ENCODE measurements at regions not wholly inside any gene's neighbourhood (a gene's known extent, or its start where the extent isn't known, plus 50 kb on each side); places are given as distances from the start of the nearest gene placed in this dataset.
A peak's percentile ranks its signal among the peaks of the same experiment; 100 is the strongest.

DNA sequence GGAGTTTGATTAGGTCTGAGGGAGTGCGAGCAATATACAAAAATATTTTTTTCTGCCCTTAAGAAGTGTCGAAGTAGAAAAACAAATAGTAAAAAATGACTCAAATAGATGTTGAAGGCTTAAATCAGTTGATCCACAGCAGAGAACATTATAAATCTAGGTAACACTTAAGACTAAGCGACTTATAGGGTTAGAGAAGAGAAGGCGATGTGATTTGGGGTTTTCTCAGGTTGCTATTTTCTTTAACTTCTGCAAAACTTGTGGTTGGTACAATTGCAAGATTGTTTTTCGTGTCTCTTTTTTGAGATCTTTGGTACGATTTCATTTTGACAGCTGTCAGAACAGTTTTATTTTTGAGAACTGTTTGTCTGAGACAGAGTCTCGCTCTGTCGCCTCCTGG, 1479.5 kb downstream of the PCDH7 start:
- no peak for DNase-seq

DNA sequence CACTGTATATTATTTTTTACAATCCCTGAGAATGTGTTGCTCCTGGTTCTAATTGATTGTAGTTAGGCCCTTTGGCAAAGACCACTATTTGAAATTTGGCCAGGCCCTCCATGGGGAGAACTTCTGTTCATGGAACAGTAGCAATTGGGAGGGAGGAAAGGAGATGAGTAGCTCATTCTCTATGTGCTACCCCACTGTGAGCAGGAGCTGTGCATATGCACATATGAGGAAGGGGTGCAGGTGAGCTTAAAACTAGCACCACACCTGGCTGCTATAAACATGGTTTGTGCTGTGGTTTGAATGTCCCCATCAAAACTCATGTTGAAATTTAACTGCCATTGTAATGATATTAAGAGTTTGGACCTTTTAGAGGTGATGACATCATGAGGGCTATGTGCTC, 1483.2 kb downstream of the PCDH7 start:
- DNase-seq: no peak

DNA sequence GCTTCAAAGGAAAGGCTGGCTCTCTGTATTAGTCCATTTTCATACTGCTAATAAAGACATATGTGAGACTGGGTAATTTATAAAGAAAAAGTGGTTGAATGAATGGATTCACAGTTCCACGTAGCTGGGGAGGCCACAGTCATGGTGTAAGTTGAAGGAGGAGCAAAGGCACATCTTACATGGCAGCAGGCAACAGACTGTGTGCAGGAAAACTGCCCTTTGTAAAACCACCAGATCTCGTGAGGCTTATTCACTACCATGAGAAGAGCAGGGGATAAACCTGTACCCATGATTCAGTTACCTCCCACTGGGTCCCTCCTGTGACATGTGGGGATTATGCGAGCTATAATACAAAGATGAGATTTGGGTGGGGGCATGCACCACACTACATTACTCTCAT, 1486.6 kb downstream of the PCDH7 start:
- DNase-seq: no peak

DNA sequence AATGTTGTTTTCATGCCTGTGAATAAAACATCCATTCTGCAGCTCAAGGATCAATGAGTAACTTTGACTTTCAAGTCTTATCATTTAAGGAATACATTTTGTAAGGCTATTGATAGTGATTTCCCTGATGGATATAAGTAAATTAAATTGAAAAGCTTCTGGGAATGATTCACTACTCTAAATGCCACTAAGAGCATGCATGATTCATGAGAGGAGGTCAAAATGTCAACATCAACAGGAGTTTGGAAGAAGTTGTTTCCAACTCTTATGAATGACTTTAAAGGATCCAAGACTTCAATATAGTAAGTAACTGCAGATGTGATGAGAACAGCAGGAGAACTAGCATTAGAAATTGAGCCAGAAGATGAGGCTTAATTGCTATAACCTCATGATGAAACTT, 1487.3 kb downstream of the PCDH7 start:
- DNase-seq: no peak

DNA sequence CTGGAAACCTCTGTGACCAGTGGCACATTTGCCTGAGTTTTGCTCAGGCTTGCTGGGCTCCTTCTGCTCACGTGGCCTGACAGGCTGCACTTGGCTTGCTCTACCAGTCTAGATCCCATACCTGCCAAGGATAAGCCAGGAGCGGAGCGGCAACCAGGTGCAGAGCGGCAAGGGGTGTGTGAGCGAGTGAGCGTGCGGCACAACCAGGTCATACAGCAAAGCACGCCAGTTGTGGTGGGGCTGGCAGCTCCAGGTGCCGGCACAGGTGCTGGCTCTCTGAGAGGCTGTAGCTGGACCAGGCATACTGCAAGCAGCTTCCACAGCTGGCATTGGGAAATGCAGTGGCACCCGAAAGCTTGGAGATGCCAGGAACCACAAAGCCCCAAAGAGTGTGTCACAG, 1495.1 kb downstream of the PCDH7 start:
- peak in 1 of 4 experiments; percentile 1 for DNase-seq

DNA sequence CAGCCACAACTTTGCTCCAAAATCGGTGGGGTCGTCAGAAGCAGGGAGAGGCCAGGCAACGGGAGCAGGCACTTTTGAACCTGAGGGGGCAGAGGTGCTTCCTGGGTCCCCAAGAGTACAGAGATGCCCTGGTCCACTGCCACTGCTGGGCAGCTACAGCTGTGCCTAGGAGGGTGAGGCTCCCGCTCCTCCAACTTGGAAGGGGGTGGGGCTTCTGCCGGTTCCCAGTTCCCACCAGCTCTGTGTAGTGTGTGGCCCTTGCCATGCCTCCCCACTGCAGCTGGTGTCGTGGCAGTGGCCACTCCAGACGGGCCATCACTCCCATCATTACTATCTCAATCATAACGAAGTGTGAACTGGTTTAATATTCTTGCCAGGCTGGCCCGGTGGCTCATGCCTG, 1496.3 kb downstream of the PCDH7 start:
- no peak for DNase-seq

DNA sequence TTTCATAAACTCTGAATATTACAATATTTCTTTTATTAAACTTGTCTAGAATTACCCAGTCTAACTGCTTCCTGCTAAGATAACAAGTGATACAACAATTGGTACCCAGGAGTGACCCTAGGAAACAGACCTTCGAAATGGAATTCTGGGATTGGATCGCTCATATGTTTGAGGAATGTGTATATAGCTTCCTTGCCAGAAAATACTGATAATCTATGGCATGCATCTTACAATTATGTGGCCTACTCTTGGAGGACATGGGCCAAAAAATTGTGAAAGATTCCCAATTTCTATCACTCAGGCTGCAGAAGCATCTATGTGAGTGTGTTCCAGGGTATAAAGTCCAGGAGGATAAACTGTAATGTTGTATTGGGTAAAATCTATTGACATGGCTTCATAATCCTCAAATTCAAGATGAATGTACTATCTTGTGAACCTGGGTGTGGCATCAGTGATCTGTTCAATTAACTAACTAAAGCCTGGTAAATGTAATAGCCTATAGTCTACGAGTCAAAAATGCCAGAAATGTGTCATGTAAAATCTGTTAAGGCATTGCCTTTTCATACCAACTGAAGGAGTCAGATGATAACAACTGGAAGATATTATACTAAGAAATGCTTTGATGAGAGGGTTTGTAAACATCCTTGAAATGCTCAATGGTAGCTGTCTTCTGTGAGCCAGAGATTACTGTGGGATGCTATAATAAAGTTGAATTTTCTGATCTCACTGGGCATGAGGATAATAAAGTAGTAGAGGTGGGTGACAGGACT, 1499.3 kb downstream of the PCDH7 start:
- no peak for DNase-seq

DNA sequence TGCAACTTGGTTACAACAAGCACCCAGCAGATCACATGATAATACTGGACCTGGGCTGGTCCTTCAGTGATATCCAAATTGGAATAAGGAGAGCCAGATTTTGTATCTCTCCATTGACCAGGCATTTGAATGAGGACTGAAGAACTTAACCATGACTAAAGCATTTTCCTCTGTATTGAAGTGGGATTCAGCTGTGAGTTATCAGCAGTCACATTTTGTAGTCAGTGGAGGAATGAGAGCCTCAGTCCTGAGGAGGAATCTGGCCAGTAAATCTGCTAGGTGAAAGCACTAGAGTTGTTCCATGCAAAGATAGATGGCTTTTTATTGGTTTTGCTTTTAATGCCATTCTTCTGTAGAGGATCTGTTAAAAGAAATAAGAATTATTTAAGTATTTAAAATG, 1506.0 kb downstream of the PCDH7 start:
- DNase-seq: no peak

DNA sequence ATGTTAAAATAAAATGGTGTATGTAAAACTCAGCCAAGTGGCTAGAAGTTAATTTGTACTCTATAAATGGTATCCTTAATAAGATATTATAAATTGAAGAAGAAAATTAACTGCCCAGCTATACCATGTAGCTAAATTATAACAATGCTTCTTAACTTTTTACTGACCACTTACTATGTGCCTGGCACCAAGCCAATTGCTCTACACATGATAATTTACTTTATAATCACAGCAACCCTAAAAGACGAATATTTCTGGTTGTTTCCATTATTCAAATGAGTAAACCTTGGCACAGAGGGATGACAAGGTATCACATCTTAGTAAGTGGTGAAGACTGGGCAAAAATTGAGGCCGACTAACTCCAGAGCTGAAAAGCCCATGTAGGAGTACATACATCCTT, 1506.6 kb downstream of the PCDH7 start:
- DNase-seq: no peak

DNA sequence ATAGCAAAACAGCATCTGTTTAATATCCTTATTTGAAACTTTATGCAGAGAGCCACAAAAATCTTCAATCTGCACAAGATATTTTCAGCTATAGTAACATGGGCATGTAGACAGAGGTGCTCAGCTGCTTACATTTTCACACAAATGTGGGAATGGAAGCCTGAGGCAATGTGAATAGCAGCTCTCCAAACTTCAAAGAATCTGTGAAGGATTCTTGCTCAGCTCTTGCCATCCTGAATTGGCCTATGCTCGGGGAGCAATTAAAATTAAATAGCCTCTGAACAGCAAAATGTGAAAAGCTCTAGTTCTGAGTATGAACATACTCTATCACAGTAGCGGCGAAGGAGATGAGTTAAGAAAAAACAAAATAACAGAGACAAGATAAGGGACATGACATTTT, 1523.8 kb downstream of the PCDH7 start:
- no peak for DNase-seq

DNA sequence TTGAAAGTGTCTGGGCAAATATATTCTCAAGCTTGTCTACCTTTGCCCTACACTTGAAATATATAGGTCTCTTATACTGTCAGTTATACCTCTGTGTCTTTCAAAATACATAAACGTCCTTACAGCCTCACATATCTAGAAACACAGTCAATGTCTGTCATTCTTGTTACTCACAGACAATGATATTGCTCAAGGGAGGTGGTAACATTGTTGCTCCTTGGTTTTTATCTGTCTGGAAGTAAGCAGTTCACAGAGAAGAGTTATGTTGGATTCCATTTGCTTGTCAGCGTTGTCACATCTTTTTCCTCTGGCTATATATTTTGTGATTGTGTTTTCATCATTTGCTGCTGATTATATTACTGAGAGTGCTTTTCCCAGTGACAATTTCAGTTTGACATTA, 1528.9 kb downstream of the PCDH7 start:
- no peak for DNase-seq

DNA sequence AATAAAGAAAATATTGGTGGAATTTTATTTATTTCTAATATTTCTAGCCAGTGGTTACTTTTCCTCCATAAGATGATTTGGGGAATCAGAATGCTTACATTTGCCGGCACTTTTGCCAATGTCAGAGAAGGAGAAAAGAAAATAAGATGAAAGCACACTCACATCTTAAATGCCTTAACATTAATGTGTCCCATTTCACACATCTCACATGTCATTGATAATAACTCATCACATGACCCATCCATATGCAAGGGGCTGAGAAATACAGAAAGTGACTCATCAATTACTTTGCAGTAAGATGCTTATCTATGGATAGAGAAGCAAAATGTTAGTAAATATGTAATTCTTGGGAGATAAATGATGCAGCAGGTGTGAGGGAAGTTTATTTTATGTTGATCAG, 1531.0 kb downstream of the PCDH7 start:
- no peak for DNase-seq

DNA sequence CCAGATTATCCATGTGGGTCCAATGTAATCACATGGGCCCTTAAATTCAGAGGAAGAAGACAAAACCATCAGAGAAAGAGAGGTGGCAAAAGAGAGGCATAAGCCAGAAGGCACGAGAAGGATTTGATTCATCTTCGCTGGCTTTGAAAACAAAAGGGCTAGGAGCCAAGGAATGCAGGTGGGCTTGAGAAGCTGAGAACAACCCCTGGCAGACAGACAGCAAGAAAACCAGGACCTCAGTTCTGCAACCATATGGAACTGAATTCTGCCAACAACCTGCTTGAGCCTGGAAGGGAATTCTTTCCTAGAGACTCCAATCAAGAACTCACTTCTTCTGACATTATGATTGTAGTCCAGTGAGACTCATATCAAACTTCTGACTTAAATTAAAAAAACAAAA, 1531.8 kb downstream of the PCDH7 start:
- DNase-seq: no peak

DNA sequence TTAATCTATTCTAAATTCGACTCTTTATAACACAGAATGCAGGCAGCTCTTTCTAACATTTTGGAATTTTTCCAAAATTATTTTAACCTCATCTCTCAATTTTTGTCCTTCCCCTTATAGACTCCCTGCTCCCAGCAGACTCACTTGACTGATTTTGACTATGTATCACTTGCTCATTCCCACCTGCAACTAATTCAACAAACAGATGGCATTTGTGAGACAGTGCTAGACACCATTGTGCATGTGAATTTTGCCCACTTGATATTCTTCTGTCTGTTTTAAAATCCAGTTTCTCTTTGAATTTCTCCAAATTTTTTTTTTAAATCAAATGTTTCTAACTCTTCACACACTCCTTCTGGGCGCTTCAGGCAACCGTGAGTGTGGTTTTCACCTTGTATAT, 1534.0 kb downstream of the PCDH7 start:
- DNase-seq: no peak

DNA sequence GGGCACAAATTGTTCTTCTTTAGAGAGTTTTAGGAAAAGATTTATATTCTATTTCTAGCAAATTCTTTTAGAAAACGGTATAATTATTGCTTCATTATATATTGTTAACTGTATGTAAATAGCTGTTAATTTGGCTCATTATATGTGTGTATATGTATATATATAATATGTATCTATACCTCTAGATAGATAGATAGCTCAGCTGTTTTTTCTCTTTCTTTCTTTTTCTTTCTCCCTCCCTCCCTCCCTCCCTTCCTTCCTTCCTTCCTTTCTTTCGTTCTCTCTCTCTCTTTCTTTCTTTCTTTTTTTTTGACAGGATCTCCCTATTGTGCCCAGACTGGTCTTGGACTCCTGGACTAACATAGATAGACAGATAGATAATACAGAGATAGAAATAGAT, 1538.8 kb downstream of the PCDH7 start:
- DNase-seq: no peak

DNA sequence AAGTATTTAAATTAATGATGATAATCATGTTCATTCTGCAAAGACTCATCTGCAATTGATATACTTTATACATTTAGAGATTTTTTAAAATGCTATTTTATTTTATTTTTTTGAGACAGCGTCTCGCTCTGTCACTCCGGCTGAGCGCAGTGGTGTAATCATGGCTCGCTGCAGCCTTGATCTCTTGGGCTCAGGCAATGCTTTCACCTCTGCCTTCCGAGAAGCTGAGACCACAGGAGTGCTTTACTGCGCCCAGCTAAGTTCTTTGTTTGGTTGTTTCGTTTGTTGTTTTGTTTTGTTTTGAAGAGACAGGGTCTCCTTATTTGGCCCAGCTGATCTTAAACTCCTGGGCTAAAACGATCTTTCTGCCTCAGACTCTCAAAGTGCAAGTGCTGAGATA, 1541.0 kb downstream of the PCDH7 start:
- no peak for DNase-seq

DNA sequence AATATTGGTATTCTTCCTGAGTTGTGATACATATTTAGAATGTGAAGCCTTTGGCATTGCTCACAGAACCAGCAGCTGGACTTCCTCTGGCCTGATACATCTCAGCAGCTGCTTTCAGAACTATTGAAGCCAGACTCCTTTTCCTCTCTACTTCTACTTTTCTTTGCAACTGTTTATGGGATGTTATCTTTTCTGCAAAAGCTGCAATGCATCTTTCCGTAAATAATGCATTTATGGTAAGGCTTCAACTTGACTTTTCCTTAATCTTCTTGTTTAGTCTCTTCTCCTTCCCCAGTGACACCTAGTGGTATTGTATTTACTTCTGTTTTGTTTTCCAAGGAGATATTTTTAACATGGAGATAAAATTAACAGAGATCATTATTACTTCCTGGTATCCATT, 1548.7 kb downstream of the PCDH7 start:
- DNase-seq: no peak

DNA sequence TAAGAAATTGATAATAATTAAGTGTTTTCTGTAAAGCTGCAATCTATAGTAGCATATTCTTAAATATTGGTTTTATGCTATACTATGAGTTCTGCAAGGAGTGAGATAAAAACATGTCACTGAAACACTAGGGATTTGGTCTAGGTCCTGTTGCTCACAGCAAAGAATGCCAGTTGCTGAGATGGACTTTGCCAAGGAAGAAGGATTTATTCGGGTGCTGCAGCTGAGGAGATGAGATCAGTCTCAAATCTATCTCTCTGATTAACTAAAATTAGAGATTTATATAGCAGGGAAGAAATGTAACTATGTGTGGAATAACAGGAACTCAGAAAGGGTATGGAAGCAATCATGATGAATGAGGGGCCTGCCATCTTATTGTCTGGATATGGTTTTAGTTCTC, 1569.9 kb downstream of the PCDH7 start:
- DNase-seq: no peak

DNA sequence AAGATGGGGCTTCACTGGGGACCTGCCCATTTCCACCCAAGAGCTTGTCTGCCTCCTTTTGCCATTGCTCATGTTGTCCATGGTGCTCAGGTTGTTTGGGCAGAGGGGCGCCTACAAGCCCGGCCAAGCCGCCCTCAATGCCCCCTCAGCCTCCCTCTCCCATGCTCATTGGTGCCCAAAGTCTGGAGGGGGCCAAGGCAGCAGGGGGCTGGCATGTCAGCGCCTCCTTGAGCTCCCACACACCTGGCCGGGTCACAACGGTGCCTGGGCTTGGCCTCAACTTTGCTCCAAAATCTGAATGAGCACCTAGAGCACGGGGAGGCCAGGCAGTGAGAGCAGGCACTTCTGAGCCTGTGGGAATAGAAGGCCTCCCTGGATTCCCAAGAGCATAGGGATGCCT, 1598.8 kb downstream of the PCDH7 start:
- DNase-seq: peak in 1 of 4 experiments; percentile 0

DNA sequence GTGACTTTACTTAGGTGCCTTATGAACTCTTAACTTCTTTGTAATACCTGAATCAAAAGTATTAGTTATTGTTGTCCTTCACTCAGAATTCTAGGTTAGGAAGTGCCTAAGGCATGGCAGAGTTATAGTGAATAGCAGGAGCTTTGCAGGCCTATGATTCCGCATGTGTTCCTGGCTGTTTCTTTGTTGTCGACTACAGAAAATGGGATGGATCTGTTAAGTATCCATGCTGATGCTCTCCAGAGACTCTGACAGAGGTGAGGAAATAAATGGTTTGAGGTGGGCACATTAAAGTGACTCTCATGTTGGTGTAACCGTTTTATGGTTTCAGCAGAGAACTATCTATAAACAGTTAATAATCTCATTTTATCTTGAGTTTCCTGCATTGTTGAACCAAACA, 1601.3 kb downstream of the PCDH7 start:
- no peak for DNase-seq

DNA sequence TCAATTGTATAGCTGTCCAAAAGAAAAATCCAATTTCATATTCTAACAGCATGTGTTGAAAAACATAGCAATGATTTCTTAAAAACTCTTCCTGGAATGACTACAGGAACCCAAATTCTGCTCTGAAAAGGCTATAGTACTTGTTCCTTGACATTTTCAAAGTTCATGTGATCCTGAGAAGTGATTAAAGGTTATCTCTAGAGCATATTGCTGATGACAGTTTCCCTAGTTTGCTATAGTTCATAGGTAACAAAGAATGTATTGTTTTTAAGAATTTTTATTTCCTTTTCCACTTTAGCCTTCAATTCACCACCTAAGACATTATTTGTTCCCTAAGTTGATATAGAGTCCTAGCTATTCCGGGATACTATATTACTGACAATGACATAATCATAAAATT, 1614.6 kb downstream of the PCDH7 start:
- no peak for DNase-seq

DNA sequence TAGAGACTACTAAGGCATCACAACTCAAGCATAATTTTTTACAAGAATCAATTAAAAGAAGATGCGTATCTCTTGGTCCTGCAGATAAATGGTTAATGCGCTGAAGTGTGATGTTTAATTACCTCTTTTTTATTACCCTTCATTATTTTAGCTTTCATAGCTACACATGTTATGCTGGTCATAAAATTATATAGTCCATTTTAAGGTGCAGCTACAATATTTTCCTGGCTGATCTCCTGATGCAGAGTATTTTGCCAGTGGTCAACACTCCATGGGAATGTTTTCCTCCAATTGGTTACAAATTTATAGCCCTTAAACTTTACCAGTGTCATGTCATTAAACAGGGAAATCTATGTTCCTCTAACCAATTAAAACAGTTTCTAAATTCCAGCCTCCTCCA, 1617.2 kb downstream of the PCDH7 start:
- no peak for DNase-seq

DNA sequence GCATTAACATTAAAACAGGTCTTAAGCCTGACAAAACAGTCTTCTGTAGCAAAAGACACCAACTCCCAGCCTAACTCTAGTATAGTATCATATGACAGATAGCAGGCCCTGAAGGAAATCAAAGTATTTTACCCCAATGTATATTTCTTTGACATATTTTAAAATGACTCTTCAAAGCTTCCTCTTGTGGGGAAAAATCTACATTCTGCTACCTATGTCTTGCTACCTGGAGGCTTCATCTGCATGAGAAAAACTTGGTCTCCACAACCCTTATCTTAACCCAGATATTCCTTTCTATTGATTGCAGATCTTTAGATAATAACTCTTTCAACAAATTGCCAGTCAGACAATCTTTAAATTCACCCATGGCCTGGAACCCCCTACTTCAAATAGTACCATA, 1620.4 kb downstream of the PCDH7 start:
- no peak for DNase-seq

DNA sequence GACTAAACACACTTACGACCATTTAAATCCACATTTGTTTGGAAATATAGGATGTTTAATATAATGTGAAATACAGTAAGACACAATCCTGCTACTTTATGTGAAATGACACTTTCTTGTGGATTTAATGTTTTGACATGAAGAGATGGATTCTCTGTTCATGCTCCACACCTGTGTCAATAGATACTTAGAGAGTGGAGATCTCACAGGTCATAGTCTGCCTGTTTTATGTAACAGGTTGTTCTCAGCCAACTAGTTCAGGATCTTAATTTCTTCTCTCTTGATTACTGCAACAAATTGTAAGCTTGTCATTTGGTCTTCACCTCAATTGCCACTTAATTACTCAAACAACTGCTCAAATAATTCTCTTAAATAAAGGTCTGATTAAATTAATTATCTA, 1621.2 kb downstream of the PCDH7 start:
- DNase-seq: no peak

DNA sequence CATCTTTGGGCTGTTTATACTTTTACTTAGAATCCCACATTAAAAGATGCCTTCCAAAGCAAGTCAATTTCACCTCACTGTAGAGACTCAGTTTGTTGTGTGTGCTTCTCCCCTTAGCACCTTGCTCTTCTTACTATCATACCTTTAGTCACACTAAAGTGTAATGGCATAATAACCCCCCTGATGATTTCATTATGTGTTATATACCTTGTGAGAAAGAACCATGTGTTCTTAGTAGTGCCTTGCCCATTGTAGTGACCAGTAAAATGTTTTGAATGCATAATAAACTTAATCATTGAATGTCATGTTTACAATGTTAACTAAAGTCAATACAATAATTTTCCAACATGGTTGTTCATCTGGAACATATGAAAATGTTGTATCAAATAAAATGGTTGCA, 1621.9 kb downstream of the PCDH7 start:
- DNase-seq: no peak

DNA sequence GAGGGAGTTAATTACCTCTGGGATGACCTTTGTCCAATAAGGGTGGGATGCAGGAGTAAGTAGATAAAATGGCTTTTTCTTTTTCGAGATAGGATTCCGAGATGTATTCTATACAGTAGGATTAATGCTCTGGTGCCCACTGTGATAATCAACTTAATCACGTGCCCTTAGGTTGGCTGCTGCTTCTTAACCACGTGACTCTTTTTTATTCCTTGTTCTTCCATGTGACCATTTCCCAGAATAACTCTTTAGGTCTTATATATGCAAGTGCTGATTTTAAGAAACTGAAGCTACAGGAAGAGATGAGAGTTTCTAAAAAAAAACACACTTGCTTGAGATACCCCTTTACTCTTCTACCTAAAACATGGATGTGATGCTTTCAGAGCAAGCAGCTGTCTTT, 1628.9 kb downstream of the PCDH7 start:
- DNase-seq: no peak

Measured in activated CD4-positive, CD25-positive, alpha-beta regulatory T cell (primary cell).